ENCODE measurements at regions not wholly inside any gene's neighbourhood (a gene's known extent, or its start where the extent isn't known, plus 50 kb on each side); places are given as distances from the start of the nearest gene placed in this dataset.

GRCh38 chr3:187985647-187986046 lies 168.3 kb upstream of the LPP start:
- in situ Hi-C loops (cut with MboI) (no loop called here), intact Hi-C loops (cut with micrococcal nuclease; ENCODE audit: unreplicated experiment) (no loop called here)
- Histone ChIP-seq H3K36me3 (ENCODE audit: control insufficient read depth in 2 of 2, insufficient read depth in 2 of 2, low read length in 1 of 2) (no peaks in the 10 kb centered on the region), H3K9ac (ENCODE audit: control insufficient read depth, insufficient read depth, low read length) (no peak overlapping the region), H3K4me3 (no peak overlapping the region), H3K79me2 (ENCODE audit: control insufficient read depth, insufficient read depth, low read length) (no peaks in the 10 kb centered on the region), H3K27me3 (replicated peaks in 1 of 2; ENCODE audit: control insufficient read depth in 2 of 2, insufficient read depth in 2 of 2, low read length in 1 of 2) (no peaks in the 10 kb centered on the region; a peak in 1 of 4 replicates), H3K4me2 (ENCODE audit: control insufficient read depth, insufficient read depth) (no peak overlapping the region), H3K27ac (ENCODE audit: control insufficient read depth, insufficient read depth) (no peak overlapping the region), H3K4me1 (ENCODE audit: control insufficient read depth, insufficient read depth, low read length) (no peaks in the 10 kb centered on the region), H3K9me3 (replicated peaks; ENCODE audit: control insufficient read depth, insufficient read depth, low read length) (no peaks in the 10 kb centered on the region), H2AFZ (ENCODE audit: control insufficient read depth, low read depth, low read length) (no peak overlapping the region), H4K20me1 (ENCODE audit: control insufficient read depth, insufficient read depth) (no peaks in the 10 kb centered on the region)
- no peak for DNase-seq (ENCODE audit: low read depth, low spot score)
- CTCF ChIA-PET: no interaction called here
- no TSS peak for BruUV-seq (replicated peaks)
- SMC1A ChIA-PET (ENCODE audit: uncharacterized antibody, unreplicated experiment): interaction anchor here (1.0 kb wide), 1 partner anchor 239 kb away, joined by 3 read pairs; no protein-coding TSS in a partner anchor
- ATAC-seq: no peak
- FAIRE-seq: no peak
- POLR2A ChIA-PET: no interaction called here
- WGBS (ENCODE audit: insufficient coverage, insufficient replicate concordance, low lambda C conversion rate, missing lambda C conversion rate): 20% methylated on average over 2 of the region's 2 CpGs
- RAD21 ChIA-PET (ENCODE audit: unreplicated experiment): no interaction called here
- TF ChIP-seq KDM1A (IDR thresholded peaks at IDR 0.05; ENCODE audit: borderline replicate concordance): no peak
- no peak for TF ChIP-seq MYB (IDR thresholded peaks at IDR 0.05; ENCODE audit: borderline replicate concordance, low read depth, low read length)
- TF ChIP-seq JUND (IDR thresholded peaks at IDR 0.05; ENCODE audit: low read depth, low read length): no peak
- no peak for TF ChIP-seq TARDBP (IDR thresholded peaks at IDR 0.05; ENCODE audit: borderline replicate concordance)
- no peak for TF ChIP-seq ETV6 (conservative IDR thresholded peaks at IDR 0.05 in 1 of 2, IDR thresholded peaks at IDR 0.05 in 1 of 2; ENCODE audit: borderline replicate concordance in 1 of 2, low read depth in 1 of 2)
- no peak for TF ChIP-seq SKIL (IDR thresholded peaks at IDR 0.05; ENCODE audit: low read depth, poor library complexity, severe bottlenecking)
- TF ChIP-seq ZBTB40 (IDR thresholded peaks at IDR 0.05; ENCODE audit: borderline replicate concordance): no peak
- no peak for TF ChIP-seq ZBTB33 (IDR thresholded peaks at IDR 0.05)
- TF ChIP-seq SIX5 (IDR thresholded peaks at IDR 0.05; ENCODE audit: low read depth, low read length, severe bottlenecking): no peak
- no peak for TF ChIP-seq TCF7 (IDR thresholded peaks at IDR 0.05; ENCODE audit: borderline replicate concordance)
- no peak for TF ChIP-seq ZNF687 (IDR thresholded peaks at IDR 0.05)
